ENCODE measurements at regions not wholly inside any gene's neighbourhood (a gene's known extent, or its start where the extent isn't known, plus 50 kb on each side); places are given as distances from the start of the nearest gene placed in this dataset.

- TF ChIP-seq POLR2A (IDR thresholded peaks at IDR 0.05) (no peak), CTCF (IDR thresholded peaks at IDR 0.05) (no peak)
These were observed 137.3 kb downstream of the TWIST2 start for GRCh38 chr2:238985041-238985729.

Measured in uterus (tissue), 2 donors.